ENCODE measurements at regions not wholly inside any gene's neighbourhood (a gene's known extent, or its start where the extent isn't known, plus 50 kb on each side); places are given as distances from the start of the nearest gene placed in this dataset.

- TF ChIP-seq AHDC1 (CRISPR knock-in tag; IDR thresholded peaks at IDR 0.05; ENCODE audit: borderline replicate concordance) = no peak
- TF ChIP-seq ZNF83 (CRISPR knock-in tag; IDR thresholded peaks at IDR 0.05; ENCODE audit: borderline replicate concordance) = no peak
- no peak for TF ChIP-seq GTF3A (CRISPR knock-in tag; conservative IDR thresholded peaks at IDR 0.05)
- TF ChIP-seq MED13 (CRISPR knock-in tag; IDR thresholded peaks at IDR 0.05) = no peak
- TF ChIP-seq FIP1L1 (IDR thresholded peaks at IDR 0.05; ENCODE audit: borderline replicate concordance, insufficient read depth, low read depth, low read length) = no peak
Observed at GRCh38 chr1:90296327-90296726, 301.4 kb downstream of the ZNF326 start (continued).

- in situ Hi-C loops (cut with HindIII; ENCODE audit: extremely low pct_ligation_motif_present, low pct_unique_long_range_greater_than_20kb) (no loop called here), intact Hi-C loops (cut with micrococcal nuclease; ENCODE audit: unreplicated experiment) (no loop called here)
- Histone ChIP-seq H3K4me3 (replicated peaks in 1 of 3; ENCODE audit: insufficient read depth in 1 of 3, low read depth in 2 of 3, low read length in 3 of 3) (no peak overlapping the region), H3K36me3 (replicated peaks in 1 of 2; ENCODE audit: control insufficient read depth in 1 of 2, insufficient read depth in 2 of 2, low read length in 2 of 2) (no peaks in the 10 kb centered on the region), H3K79me2 (ENCODE audit: insufficient read depth, low read length) (no peaks in the 10 kb centered on the region), H2AFZ (ENCODE audit: low read length) (no peak overlapping the region), H3K9me3 (ENCODE audit: low read length) (no peaks in the 10 kb centered on the region), H3K4me1 (ENCODE audit: insufficient read depth, low read length) (no peaks in the 10 kb centered on the region), H3K9ac (ENCODE audit: insufficient read depth, low read depth, low read length) (no peak overlapping the region), H3K4me2 (ENCODE audit: low read depth, low read length) (no peak overlapping the region), H3K27me3 (ENCODE audit: control insufficient read depth in 1 of 2, insufficient read depth in 2 of 2, low read length in 2 of 2) (no peaks in the 10 kb centered on the region), H3K27ac (ENCODE audit: extremely low read length, insufficient read depth, low read length) (no peak overlapping the region), H4K20me1 (ENCODE audit: insufficient read depth, low read length) (no peaks in the 10 kb centered on the region)
- no peak for FAIRE-seq
- ATAC-seq = no peak
- ChIA-PET POLR2A (no interaction called here), CTCF (ENCODE audit: low intra/inter-chr PET ratio, low total read pairs) (no interaction called here)
- DNase-seq (ENCODE audit: low spot score) = no peak
- 6% methylated on average over 2 of the region's 2 CpGs for WGBS (ENCODE audit: low lambda C conversion rate)
- BruUV-seq (replicated peaks) = no TSS peak
- no peak for TF ChIP-seq MXD4 (CRISPR knock-in tag; IDR thresholded peaks at IDR 0.05)
- TF ChIP-seq ZNF674 (CRISPR knock-in tag; IDR thresholded peaks at IDR 0.05; ENCODE audit: low read depth) = no peak
- no peak for TF ChIP-seq MLLT10 (CRISPR knock-in tag; IDR thresholded peaks at IDR 0.05)
- no peak for TF ChIP-seq ZNF652 (CRISPR knock-in tag; IDR thresholded peaks at IDR 0.05; ENCODE audit: borderline replicate concordance, low read depth)
- no peak for TF ChIP-seq IRF9 (CRISPR knock-in tag; IDR thresholded peaks at IDR 0.05; ENCODE audit: borderline replicate concordance)
- no peak for TF ChIP-seq FOXP4 (CRISPR knock-in tag; IDR thresholded peaks at IDR 0.05)
Observed at GRCh38 chr1:90295534-90295933, 300.6 kb downstream of the ZNF326 start.

Data from HepG2 (cell line).